Neural progenitor cell (in vitro differentiated cells): ENCODE measurements at regions not wholly inside any gene's neighbourhood (a gene's known extent, or its start where the extent isn't known, plus 50 kb on each side); places are given as distances from the start of the nearest gene placed in this dataset.

Experiments
- EZH2phosphoT487 ChIP-seq: fragments of 200-600 bp; sonication (generic); IDR thresholded peaks from 2 replicates; pipeline ENCODE4 v1.6.1; 2017; ENCODE audit warnings: antibody characterized with exemption
- TF ChIP-seq, protein P1 (sequence below): fragments of 200-600 bp; sonication (generic); IDR thresholded peaks from 2 replicates; pipeline ENCODE4 v1.5.1; 2017; ENCODE audit warnings: antibody characterized with exemption, mild to moderate bottlenecking

DNA sequence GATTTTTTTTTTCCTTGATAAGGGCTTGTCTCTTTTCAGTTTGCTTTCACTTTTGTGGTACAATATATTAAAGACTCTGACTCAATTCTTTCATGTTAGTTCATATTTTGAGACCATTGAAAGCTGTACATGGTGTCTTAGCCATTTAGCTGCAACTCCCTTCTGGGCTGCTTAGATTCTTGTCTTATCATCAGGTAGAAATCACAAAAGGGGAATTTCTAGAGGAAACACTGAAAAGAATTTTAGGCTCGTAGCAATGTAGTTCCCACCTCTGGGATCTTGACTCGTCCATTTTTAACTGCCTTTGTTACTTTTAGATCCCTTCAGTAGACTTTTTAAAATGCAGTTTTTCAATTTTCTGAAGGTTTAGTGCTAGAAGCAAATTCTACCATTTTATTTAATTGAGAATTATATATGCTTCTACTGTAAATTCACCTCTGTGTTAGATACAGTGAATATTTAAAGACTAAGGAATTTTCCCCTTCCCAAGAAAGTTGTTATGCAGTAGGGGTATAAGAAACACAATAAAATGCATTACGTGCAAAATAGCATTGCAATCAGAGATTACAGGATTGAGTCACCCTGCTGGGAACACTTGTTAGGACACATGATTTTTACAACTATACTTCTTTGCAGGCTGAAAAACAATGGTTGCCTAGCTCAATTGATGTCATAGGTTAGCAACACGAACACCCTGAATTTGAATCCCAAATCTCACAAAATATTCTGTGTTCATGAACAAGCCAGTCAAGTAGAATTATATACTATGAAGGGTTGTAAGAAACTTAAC lies 772.7 kb downstream of the PDCD6IP start:
- TF ChIP-seq, protein P1, sequence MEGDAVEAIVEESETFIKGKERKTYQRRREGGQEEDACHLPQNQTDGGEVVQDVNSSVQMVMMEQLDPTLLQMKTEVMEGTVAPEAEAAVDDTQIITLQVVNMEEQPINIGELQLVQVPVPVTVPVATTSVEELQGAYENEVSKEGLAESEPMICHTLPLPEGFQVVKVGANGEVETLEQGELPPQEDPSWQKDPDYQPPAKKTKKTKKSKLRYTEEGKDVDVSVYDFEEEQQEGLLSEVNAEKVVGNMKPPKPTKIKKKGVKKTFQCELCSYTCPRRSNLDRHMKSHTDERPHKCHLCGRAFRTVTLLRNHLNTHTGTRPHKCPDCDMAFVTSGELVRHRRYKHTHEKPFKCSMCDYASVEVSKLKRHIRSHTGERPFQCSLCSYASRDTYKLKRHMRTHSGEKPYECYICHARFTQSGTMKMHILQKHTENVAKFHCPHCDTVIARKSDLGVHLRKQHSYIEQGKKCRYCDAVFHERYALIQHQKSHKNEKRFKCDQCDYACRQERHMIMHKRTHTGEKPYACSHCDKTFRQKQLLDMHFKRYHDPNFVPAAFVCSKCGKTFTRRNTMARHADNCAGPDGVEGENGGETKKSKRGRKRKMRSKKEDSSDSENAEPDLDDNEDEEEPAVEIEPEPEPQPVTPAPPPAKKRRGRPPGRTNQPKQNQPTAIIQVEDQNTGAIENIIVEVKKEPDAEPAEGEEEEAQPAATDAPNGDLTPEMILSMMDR = no peak
- no peak for TF ChIP-seq EZH2phosphoT487
